ENCODE measurements at regions not wholly inside any gene's neighbourhood (a gene's known extent, or its start where the extent isn't known, plus 50 kb on each side); places are given as distances from the start of the nearest gene placed in this dataset.

DNA sequence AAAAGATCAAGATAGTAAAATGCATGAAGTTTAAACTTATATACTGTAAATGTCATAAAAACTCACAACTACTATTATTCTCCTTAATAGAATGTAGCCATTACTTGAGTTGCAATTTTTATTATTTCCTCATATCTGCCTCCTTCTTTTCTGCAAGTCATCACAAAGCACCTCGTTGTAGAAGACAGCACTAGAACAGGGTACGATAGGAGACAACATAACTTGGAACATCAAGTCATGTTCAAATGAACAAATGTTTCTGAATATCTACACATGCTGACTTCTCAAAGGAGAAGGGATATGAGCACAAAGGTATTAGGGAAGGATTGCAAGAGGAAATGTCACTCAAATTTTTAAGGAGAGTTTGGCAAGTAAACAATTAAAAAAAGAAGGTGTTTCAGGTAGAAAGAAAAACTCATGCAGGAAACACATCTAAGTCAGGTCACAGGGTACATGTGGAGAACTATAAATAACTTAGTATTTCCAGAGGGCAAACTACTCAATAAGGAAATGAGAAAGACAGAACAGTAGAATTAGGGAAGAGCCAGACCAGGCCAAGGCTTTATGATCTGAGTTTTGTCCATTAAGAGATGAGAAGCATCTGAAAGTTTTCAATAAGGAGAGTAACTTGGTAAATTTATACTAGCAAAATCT is 186.7 kb downstream of the CRPPA start:
- no peak for DNase-seq (ENCODE audit: low spot score)

- DNase-seq (ENCODE audit: low spot score) = no peak
These were observed 187.8 kb downstream of the CRPPA start for GRCh38 chr7:16233517-16233916.

GRCh38 chr7:16232273-16232672 is 189.1 kb downstream of the CRPPA start:
- DNase-seq (ENCODE audit: low spot score) = no peak

DNA sequence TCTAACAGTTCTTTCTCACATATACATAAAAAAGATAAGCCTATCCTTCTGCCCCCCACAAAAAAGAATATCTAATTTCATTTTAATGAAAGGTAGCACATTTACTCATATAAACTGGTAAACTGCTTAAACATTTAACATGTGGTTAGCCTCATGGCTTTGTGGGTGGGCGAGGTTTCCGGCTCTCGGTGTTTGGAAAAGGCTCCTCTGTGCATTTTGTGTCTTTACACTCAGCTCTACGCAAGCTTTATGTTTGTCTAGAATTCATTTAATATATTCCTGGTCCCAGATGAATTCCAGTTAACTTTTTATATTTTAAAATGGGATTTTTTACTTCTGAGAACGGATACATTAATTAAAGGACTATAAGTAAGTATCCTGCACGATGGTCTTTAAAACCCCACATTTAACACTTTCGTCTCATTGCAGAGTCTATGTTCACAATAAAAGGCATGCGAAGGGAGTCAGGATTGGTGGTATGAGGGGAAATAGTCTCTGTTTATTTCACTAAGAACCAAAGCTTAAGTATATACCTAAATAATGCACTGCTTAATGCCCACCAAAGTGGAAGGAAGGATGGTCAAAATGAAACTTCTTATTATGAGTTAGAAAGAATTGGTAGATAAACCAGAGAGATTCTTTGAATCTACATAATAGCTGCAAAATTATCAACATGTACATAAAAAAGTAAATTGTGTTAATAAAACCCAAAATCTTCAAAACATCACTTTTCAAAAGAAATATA is 197.2 kb downstream of the CRPPA start:
- DNase-seq (ENCODE audit: low spot score) = no peak

DNA sequence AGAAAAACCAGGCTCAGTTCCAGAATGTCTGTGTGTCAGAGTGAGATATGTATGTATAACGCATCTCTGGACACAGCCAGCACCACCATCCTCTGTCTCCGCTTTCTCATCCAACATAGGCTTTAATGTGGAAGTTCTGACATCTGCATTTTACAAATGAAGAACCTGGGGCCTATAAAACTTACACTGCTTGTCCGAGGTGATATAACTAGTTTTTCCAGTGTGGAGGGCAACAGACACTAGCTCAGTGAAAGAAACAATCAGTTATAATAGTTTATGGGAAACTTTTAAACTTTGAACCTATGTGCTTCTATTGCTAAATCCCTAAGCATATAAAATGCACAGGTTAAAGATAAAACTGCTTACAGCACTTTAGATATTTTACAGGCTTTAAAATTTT is 208.7 kb downstream of the CRPPA start:
- DNase-seq (ENCODE audit: low spot score) = no peak

- no peak for DNase-seq (ENCODE audit: low spot score)
These were observed 209.3 kb downstream of the CRPPA start for GRCh38 chr7:16212032-16212431.

GRCh38 chr7:16211402-16211925 is 209.9 kb downstream of the CRPPA start:
- no peak for DNase-seq (ENCODE audit: low spot score)

DNA sequence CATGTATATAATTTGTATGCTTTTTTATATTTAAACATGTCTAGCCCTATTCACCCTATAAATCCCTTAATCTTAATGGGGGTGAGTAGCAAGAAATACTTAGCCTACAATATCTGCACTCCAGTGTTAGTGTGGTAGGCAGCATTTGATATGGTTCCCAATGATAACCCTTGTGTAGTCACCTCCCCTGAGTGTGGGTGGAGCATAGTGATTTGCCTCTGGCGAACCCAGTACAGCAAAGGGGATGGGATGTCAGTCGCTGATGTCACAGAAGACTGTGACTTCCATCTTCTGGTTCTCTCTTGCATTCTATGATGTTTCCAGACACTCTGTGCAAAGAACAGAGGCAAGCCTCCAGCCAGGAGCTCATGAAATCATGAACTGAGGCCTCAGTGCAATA is 211.2 kb downstream of the CRPPA start:
- DNase-seq (ENCODE audit: low spot score) = no peak

DNA sequence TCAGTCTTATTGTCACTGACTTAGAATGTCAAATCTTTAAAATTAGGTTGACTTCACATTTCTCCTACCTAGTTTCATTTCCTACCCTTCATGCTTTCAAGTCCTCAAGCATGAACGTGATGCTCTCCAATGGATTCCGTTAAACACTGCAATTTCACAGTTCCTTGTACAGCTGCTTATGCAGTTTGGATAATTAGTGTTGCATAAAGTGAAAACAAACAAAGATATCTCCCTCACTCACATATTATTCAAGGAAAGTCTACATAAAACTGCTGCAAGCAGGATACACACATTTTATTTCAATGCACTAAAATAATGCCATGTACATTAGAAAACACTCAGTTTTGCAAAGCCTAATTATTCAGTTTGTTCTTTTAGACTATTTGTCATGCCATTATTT is 214.0 kb downstream of the CRPPA start:
- no peak for DNase-seq (ENCODE audit: low spot score)

DNA sequence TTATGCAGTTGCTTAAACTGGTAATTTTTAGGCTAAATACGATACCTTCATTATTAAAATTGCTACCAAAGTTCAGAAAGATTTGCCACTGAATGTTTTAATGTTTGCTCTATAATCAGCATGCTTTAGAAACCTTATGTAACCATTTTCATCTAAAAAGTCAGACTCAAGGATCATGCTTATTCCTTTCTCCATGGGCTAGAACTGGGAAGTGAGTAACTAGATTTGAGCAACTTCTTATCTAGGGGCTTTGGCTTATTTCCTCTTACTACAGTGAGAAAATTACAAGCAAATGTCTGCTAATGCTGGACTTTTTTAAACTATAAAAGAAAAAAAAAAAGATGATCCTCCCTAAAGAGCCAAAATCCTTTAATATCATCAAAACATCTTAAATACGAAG is 215.9 kb downstream of the CRPPA start:
- DNase-seq (ENCODE audit: low spot score) = no peak

- no peak for DNase-seq (ENCODE audit: low spot score)
These were observed 216.4 kb downstream of the CRPPA start for GRCh38 chr7:16204953-16205352.

- no peak for DNase-seq (ENCODE audit: low spot score)
These were observed 218.3 kb downstream of the CRPPA start for GRCh38 chr7:16203065-16203464.

DNA sequence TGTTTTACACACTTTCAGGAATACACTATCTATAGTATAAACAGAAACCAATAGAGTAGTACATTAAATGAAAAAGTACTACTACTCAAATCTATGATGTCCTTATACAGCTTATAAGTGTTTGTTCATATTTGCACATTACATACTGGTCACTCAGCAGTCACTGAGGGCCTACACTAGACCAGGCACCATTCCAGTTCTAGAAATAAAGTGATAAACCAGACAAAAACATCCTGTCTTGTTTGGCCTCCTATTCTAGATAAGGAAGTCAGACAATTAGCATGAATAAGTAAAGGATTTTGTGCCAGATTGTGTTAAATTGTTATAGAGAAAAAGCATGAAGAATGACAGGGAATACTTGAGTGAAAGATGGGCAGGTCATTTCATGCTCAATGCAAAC is 219.0 kb downstream of the CRPPA start:
- no peak for DNase-seq (ENCODE audit: low spot score)

GRCh38 chr7:16200591-16200990 is 220.7 kb downstream of the CRPPA start:
- no peak for DNase-seq (ENCODE audit: low spot score)

- DNase-seq (ENCODE audit: low spot score) = no peak
These were observed 227.7 kb downstream of the CRPPA start for GRCh38 chr7:16193631-16194030.

DNA sequence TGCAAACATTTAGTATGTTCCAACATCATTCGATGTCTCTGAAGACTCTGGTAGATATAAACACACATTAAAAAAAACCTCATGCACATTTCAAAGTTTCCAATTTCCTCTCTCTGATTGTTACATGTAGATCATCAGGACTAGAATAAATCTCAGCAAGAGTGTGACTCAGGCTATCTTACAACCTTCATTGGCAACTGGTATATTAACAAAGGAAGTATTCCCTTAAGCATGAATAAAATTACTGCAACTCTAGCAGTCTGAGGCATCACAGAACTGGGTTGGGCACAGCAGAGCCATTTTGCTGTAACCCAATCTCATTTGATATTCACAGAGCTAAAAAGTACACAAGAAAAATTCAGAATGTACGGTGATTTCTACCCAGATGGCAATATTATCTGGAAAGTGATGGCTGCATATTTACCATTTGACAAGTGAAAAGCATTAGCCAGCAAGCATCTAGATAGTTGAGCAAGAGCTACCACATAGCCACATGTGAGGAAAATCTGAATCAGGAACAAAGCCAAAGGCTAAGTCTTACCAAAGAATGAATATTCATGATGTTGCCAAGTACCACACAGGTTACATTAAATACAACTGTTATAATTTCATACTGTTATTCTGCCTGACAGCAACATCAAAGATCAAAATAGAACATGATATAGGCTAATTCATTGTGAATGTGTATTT is 232.2 kb downstream of the CRPPA start:
- DNase-seq (ENCODE audit: low spot score) = no peak

- no peak for DNase-seq (ENCODE audit: low spot score)
These were observed 234.2 kb downstream of the CRPPA start for GRCh38 chr7:16187131-16187530.

DNA sequence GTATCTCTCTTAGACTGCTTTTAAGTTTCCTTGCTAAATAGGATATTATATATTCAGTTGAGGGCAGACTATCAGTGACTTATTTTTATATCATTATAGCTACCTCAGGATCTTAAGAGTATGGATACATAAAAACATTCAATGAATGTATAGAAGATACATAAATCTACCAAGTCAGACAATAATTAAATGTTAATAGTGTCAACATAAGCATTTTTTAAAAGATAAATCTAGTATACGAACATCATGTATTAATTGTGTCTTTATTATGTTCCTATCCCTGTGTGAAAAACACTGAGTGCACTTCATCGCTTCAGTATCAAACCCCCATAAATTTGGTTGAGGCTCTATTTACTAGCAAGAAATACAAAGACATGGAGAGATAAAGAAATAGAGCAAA is 242.8 kb downstream of the CRPPA start:
- no peak for DNase-seq (ENCODE audit: low spot score)

GRCh38 chr7:16178092-16178491 is 243.2 kb downstream of the CRPPA start:
- no peak for DNase-seq (ENCODE audit: low spot score)

DNA sequence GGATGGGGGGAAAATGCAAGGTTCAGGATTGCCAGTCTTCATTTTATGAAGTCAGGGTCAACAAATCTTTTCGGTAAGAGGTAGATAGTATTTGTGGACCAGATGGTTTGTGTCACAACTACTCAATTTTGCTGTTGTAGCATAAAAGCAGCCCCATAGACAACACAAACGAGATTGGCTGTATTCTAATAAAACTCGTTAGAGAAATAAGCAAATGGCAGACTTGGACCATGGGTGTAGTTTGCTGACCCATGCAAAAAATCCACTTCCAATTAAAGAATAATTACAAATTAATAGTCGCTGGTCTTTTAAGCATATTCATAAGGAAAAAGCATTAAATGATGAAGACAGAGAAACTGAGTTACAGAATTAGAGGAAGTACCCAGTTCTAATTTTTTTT is 247.1 kb downstream of the CRPPA start:
- no peak for DNase-seq (ENCODE audit: low spot score)

GRCh38 chr7:16172366-16172765 is 249.0 kb downstream of the CRPPA start:
- no peak for DNase-seq (ENCODE audit: low spot score)

DNA sequence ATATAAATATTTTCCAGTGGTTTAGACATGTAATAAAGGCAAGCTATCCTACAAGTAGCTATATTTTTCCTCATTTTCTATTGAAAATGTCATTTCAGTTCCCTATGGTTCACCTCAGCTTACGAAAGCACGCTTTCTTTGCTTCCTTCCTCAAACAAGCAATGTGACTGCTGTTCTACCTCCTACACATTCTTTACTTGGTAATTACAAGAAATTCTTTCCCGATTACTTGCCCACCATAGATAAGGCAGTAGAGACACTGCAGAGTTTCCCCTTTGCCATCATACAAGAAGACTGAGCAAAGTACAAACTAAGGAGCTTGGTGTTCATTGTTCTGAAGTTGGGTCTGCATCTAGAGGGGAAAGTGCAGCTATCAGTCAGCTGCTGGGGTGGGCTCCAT is 249.4 kb downstream of the CRPPA start:
- no peak for DNase-seq (ENCODE audit: low spot score)

DNA sequence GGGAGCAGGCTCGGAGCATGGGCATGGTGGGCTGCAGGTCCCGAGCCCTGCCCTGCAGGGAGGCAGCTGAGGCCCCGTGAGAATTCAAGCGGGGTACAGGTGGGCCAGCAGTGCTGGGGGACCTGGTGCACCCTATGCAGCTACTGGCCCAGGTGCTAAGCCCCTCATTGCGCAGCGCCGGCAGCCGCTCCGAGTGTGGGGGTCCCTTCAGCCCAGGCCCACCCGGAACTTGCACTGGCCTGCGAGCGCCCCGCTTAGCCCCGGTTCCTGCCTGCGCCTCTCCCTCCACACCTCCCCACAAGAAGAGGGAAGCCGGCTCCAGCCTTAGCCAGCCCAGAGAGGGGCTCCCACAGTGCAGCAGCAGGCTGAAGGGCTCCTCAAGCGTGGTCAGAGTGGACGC is 250.7 kb downstream of the CRPPA start:
- no peak for DNase-seq (ENCODE audit: low spot score)

All from SK-N-DZ (cell line).